ENCODE measurements at regions not wholly inside any gene's neighbourhood (a gene's known extent, or its start where the extent isn't known, plus 50 kb on each side); places are given as distances from the start of the nearest gene placed in this dataset.

DNA sequence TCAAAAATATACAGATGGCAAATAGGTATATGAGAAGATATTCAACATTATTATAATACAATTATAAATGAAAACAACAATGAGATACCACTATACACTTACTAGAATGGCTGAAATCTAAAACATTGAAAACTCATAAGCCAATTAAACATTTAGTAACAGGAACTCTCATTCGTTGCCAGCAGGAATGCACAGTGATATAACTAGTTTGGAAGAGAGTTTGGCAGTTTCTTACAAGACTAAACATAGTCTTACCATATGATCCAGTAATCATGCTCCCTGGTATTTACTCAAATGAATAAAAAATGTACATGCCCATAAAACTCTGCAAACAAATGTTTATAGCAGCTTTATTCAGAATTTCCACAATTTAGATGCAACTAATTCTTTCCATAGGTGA is 476.2 kb upstream of the COBL start:
- no peak for DNase-seq (ENCODE audit: low read depth)

DNA sequence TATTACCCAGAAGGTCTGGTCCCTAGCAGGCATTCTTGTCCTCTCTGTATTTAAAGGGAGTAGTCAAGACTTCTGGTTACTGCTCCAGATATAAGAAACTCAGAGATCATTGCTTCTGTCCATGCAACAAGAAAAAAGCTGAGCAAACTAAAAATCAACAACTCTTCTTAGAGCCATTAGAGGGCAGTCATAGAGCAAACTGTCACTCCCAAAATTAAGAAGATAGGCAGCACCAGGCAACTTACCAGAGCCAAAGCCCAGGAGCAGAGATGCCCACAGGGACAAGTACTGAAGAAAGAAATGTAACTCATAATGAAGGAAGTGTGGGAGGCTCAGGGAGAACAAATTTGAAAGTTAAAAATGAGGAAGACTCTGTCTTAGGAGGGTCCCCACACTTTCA is 472.9 kb upstream of the COBL start:
- no peak for DNase-seq (ENCODE audit: low read depth)

DNA sequence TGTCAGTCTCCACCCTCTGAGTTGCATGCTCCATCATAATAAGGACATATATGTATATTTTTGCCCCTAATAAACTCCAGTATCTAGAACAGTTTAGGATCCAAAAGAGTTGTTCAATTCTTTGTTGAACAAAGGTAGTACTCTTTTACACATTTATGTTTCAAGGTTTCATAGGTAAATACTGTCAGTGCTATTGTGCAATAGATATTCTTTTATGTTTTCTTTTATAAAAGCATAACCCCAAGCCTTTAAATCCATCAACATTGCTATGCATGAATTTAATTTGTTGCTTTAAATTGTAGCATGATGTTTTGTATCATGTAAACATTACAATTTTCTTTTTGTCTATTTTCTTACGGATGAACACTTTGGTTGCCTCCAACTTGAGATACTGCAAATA is 469.7 kb upstream of the COBL start:
- no peak for DNase-seq (ENCODE audit: low read depth)

DNA sequence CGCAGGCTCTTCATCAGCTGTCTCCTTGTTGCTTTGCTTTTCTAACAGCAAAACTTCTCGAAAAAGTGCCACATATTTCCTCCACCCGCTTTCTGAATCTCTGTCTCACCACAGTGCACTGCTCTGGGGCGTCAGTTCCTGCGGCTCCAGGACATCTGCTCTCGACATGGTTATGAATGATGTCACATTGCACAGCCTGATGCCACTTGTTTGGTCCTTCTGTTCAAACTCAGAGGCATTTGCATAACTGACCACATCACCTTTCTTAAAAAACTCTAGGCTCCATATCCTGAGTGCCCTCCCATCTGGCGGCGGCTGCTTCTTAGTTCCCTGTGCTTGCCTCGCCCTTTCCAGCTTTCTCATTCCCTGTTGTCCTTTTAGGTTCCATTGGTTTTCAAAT is 469.3 kb upstream of the COBL start:
- DNase-seq (ENCODE audit: low read depth) = no peak

DNA sequence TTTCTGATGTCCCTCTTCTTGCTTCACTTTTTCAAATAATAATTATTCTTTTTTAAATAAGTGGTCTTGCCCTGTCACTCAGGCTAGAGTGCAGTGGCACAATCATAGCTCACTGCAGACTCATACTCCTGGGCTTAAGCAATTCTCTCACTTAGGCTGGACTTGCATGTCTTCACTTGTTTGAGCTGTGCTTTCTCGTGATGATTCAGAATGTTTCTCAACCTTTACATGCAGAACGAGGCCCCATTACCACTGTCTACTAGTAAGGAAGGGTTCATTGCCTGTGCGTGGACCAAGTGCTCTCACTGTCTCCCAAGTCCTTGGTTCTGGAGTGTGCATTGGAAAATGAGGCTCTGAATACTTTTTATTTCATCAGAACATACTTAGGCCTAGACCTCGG is 468.6 kb upstream of the COBL start:
- DNase-seq (ENCODE audit: low read depth) = no peak

DNA sequence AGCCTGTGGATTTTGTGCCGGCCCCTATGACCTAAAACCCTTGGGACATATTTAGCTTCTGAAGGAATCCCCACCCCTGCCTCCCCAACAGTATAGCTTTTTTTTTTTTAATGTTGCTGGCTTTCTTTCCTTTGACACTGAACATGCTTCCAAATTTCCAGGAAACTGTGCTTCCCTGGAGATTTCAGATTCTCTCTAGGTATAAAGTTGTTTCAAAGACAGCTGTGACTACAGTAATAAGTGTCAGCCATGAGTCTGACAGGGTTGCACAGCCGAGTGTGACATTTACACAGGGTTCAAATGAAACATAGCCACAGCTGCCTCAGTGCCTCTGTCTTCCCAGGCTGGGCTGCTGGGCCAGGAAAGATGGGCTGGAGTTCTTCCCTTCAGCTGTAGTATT is 466.6 kb upstream of the COBL start:
- DNase-seq (ENCODE audit: low read depth) = no peak

DNA sequence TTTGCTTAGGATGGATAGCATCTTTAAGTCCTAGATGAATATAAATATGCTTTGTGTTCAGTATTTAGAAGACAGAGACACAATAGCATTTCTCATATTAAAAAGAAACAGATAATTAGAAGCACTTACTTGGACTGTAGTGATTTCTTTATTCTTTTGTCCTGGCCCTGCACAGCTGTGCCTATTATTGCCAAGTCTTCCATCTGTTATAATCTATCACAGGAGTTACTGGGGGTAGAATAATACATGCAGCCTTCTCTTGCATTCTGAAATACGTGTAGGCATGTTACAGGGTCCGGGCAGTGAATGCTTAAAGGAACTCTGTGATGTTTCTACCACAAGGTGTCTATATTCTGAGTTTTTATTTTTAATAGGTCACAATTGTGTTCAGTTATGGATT is 461.5 kb upstream of the COBL start:
- DNase-seq (ENCODE audit: low read depth) = no peak

DNA sequence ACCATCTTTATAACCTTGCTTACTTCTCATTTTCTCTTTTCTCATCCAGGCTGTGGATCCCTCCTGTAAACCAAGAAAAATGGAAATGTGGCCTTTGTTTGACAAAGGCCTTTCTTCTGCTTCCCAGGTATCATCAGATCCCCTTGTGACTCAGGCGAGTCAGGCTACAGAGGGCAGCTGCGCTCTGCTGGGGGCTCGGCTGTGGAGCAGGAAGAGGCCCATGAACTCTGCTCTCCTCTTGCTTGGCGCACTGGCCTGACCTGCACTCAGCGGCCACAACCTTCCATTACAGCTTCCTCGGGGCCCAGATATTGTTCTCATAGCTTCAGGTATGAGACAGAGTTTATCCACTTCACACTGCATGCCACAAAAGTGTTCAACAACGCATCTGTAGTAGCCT is 457.6 kb upstream of the COBL start:
- no peak for DNase-seq (ENCODE audit: low read depth)

DNA sequence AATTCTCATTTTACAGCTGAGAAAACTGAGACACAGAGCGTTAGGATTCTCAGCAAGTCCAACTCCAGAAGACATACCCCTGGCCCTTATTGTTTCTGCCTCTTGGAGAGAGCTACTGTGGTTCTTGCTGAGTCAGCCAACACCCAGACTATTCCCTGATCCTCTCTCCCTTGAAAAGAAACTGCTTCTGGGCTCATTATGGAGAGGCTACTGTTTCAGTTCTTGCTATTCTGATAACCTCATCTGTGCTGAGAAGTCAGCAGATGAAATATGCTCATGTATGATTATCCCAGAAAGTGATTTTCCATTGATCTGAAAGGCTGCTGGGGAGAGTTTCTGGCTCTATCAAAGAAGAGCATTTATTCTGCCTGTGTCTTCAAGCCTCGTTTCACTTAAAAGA is 455.6 kb upstream of the COBL start:
- no peak for DNase-seq (ENCODE audit: low read depth)

DNA sequence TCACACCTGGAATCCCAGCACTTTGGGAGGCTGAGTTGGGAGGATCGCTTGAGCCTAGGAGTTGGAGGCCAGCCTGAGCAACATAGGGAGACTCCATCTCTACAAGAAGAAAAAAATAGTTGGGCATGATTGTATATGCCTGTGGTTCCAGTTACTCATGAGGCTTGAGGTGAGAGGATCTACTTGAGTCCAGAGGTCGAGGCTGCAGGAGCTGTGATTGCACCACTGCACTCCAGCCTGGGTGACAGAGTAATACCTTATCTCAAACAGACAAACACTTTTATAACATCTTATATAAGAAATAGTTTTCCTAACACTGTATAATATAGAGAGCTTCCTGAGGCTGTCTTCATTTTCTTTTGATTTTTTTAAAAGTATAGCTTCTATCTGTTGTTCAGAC is 448.4 kb upstream of the COBL start:
- DNase-seq (ENCODE audit: low read depth) = no peak

DNA sequence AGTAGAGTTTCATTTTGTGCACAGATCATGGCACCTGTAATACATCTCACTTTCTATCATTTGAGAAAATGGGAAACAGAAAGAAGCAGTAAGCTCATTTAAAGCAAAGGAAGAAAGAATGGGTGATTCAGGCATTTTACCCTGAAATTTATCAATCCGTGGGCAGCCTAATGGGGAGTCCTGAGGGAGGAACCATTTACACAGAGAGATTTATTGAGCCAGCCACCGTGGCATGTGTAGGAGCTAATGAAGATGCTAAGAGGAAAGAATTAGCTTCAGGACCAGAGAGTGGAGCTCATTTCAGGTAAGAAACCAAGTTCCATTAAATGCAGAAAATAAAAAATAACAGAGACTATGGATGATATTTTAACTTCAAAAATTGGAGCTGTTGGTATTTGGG is 443.4 kb upstream of the COBL start:
- DNase-seq (ENCODE audit: low read depth) = no peak

DNA sequence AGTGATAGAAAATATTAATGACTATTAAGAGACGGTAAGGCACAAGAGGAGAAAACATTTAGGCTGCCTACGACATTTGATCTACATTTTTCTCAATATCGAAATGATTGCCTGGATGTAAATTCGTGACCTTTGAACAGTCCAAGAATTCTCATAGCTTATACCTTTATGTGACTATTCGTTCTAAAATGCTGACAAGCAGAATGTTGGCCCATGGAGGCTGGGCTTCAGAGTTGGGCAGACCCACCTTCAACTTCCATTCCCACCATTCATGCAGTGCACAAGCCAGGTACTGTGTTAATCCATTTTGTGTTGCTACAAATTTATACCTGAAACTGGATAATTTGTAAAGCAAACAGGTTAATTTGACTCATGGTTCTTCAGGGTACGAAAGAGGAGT is 441.4 kb upstream of the COBL start:
- no peak for DNase-seq (ENCODE audit: low read depth)

DNA sequence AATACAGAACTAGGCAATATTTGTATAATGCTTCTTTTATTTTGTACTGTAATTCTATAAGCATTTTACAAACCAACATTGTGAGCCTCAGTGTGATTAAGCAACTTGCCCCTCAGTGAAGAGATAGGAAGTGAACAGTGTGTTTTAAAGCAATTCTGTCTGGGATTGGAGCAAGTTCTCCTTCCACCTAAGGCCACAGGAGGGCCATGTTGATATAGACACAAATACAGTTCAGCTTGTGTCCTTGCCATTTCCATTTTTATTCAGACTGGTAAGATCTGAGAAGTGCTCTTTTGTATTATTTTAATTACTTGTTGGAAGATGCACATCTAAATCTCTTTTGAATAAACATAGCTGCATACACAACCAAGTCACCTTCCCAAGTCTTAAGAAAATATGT is 416.3 kb upstream of the COBL start:
- DNase-seq (ENCODE audit: low read depth) = no peak

DNA sequence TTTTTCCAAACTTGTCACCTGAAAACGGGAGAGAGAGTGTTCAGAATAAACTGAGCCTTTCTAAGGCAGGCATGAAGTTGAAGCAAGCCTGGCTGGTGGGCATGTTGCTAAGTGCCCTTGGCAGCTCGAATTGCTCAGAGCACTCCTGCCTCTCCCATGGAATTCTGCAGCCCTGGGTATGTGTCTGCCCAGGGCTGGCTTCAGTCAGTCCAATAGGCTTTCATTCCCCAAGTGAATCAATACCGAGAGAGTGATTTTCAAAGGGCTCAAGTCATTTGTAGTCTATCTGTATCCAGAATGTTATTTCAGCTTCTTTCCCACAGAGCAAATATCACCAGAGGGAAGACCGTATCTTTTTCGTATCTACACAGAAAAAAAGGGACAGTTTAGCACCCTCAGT is 415.5 kb upstream of the COBL start:
- no peak for DNase-seq (ENCODE audit: low read depth)

DNA sequence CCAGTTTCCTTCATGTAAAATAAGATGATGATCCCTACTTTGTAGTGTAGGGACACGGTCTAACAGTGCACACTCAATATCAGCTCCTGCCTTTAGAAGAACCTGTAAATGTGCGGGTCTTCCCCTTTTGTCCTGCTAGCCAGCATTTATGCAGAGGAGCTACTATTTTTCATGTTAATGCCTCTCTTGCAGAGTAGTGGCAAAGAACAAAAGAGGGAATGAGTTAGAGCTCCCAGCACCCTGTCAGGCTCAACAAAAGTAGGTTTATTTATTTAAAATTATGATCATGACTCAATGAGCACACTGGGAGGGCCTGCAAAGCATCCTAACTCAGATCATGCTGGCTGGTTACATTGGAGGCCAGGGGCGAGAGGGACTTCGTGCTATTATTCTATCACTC is 414.5 kb upstream of the COBL start:
- DNase-seq (ENCODE audit: low read depth) = no peak

DNA sequence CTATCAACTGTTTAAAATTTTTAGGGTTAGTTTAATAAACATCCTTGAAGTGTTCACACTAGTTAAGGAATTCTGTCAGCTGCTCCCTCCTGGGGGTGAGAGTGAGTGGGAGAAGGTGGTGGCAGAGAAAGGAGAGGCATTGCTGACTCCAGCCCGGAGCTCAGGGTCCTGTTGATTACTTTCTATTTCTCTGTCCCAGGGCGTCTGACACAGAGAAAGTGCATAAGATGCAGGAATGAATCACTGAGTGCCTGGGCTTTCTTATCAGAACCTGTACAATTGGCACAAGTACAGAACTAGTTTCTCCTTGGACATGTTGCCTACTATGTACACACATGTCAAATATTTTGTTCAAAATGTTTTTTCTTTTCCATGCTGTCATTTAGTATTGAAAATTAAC is 410.8 kb upstream of the COBL start:
- DNase-seq (ENCODE audit: low read depth) = no peak

DNA sequence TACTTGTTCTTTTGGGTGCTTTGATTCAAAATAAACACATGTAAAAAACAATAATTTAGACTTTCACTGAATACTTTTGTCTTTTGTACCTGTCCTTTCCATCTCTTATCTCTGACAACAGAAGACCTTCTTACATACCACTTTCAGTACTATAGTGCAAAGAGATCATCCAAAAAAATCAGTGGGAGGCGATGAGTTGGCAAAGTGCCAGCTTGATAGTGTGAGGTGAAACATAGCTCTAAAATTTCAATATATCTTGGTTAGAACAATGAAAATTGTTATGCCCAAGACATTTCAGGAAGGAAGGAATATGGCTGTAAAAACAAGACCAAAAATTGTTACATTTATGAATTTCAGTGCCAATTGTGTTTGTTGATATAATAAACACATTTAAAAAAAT is 390.2 kb upstream of the COBL start:
- no peak for DNase-seq (ENCODE audit: low read depth)

DNA sequence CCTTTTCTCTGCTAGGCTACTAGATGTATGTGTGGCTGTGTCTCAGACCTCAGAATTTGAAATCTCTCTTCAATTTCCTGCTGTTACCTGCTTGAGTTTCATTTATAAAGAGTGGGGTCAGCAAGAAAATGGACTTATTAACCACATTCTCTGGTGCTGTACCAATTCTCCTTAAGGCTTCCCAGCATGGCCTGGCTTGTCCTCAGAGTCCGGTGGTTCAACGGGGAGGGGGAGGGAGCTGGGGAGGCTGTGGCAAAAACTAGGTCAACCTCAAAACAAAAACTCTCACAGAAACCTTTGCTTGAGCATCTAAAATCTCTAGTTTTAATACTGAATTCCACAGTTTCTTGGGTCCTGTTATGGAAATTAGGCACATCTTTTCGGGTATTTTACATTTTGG is 389.1 kb upstream of the COBL start:
- DNase-seq (ENCODE audit: low read depth) = no peak

DNA sequence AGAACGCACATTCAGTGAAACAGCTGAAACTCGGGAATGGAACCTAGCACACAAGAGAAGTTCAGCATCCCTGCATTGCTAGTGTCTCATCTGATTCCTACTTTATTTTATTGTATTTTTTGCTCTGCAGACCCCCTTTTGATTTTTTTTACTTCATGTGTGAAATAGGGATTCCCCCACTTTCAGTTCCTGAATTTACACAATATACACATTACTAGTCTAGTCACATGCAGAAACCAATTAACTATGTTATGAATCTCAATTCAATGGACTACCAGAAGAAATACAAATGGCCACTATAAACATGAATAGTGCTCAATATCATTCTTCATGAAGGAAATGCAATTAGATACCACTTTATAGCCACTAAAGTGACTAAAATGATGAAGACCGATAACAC is 386.1 kb upstream of the COBL start:
- DNase-seq (ENCODE audit: low read depth) = no peak

DNA sequence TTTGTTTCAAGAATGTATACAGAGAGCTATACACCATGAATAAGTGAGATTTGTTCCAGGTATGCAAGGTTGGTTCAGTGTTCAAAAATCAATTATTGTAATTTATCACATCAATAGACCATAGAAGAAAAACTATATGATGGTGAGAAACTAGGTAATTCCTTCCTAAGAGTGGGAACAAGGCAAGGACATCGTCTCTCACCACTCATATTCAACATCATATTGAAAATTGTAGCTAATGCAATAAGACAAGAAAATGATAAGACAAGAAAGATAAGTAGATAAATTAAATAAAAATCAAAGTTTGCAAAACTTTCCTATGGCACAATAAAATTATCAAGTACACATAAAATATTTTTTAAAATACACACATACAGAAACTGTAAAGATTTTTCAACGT is 385.3 kb upstream of the COBL start:
- no peak for DNase-seq (ENCODE audit: low read depth)

DNA sequence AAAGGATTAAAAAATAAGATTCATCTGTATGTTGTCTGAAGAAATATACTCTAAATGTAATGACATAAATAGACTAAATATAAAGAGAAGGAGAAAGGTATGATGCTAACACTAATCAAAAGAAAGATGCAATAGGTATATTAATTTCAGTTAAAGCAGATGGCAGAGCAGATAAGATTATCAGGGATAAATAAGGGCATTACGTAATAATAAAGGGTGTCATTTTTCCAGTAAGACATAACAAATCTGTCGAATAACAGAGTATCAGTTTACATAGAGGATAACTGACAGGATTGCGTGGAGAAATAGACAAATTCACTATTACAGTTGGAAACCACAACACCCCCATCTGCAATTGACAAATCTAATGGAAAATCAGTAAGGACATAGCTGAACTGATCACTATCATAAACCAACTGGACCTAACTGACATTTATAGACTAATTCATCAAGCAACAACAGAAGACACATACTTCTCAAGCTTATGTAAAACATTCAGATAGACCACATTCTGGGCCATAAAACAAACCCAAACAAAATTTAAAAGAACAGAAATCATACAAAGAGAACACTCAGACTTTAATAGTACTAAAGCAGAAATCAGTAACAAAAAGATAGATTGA is 384.1 kb upstream of the COBL start:
- no peak for DNase-seq (ENCODE audit: low read depth)

DNA sequence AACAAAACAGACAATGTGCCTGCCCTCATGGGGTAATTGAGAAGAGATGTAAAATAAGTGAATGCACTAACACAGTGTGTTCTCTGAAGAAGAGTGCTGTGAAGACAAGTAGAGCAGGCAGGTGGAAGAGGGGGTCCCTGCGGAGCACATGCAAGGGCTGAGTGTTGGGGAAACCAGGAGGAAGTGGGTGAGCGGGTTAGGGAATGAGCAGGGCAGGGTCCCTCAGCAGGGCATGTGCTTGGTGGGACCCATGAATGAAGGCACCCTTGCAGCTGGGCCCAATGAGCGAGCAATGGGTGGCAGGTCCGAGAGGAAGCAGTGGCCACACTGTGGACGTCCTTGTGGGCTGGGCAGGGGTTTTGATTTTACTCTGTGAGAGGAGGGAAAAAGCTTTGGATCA is 376.6 kb upstream of the COBL start:
- no peak for DNase-seq (ENCODE audit: low read depth)

DNA sequence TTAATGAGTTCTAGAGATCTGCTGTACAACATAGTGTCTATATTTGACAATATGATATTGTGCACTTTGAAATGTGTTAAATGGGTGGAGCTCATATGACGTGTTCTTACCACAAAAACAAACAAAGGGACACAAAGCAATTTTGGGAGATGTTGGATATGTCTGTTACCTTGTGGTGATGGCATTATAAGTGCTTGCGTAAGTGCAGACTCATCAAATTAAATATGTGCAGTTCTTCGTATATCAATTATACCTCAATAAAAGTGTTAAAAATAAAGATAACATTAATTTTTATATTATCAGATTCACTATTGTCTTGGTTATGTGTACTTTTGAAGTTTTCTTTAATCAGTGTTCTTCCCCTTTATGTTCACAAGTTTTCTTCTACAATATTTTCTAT is 372.9 kb upstream of the COBL start:
- DNase-seq (ENCODE audit: low read depth) = no peak

DNA sequence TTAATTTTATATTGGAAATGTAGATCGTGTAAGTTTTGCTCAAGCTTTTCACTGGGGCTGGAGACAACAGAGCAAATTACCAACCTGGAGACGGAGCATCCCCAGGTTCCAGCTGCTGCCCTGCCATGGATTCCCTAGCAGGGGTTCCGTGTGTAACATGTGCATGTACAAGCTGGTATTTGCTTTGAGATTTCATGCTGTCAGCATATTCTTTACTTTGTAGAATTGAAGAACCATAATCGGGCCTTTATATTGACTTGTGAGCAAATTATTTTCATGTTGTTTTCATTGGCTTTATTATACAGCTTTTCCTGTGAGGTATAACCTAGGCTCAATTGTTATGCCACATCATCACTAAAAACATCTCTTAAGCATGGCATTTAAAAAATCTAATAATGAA is 369.2 kb upstream of the COBL start:
- no peak for DNase-seq (ENCODE audit: low read depth)

All from Daoy (cell line).